Suprapubic skin (tissue), 4 donors: ENCODE measurements at regions not wholly inside any gene's neighbourhood (a gene's known extent, or its start where the extent isn't known, plus 50 kb on each side); places are given as distances from the start of the nearest gene placed in this dataset.

Experiments
- CTCF ChIP-seq, 2 donors: fragments of 200-600 bp in 1 of 2; fragments of 450-650 bp in 1 of 2; sonication (generic) in 1 of 2; IDR thresholded peaks; one replicate each; pipeline ENCODE4 v1.5.1; 2016 to 2019; ENCODE audit warnings: antibody characterized with exemption in 2 of 2, mild to moderate bottlenecking in 1 of 2, moderate library complexity in 1 of 2
- EP300 ChIP-seq: sonication (generic); formaldehyde crosslinking; IDR thresholded peaks from one replicate; pipeline ENCODE4 v1.6.1; 2017; ENCODE audit warnings: antibody characterized with exemption
- POLR2AphosphoS5 ChIP-seq, 3 donors: sonication (generic); formaldehyde crosslinking; IDR thresholded peaks; one replicate each; pipeline ENCODE4 v1.6.1; 2017; ENCODE audit warnings: antibody characterized with exemption in 3 of 3

DNA sequence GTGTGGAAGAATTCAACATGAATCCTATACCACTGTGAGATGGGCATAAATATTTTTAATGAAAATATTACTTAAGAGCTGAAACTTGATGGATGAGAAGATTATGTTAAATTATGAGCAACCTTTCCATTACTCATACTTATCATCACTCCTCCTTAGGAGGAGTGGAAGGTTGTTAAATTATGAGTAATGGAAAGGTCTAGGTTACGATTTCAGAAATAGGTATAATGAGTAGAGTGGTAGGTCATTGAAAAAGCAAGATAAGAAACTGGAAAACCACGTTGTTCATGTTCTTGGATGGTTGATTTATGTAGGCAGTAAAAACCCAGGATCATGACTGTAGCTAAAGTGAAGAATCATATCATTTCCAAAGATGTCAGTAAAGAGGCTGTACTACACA, 973.2 kb upstream of the RAG2 start:
- TF ChIP-seq EP300 = no peak
- no peak for TF ChIP-seq POLR2AphosphoS5 (IDR thresholded peaks at IDR 0.05)
- no peak for TF ChIP-seq CTCF (IDR thresholded peaks at IDR 0.05)
